K562 (cell line): ENCODE measurements at regions not wholly inside any gene's neighbourhood (a gene's known extent, or its start where the extent isn't known, plus 50 kb on each side); places are given as distances from the start of the nearest gene placed in this dataset.

Experiments
- ATAC-seq: fragments of 200-7000 bp; cut with Tn5 transposase; 3 replicates; pipeline ENCODE4 v1.9.1; 2020; ENCODE audit warnings: moderate library complexity
- BruUV-seq: library from RNA; stranded (reverse); fragments of 400-500 nt; replicated peaks from 2 replicates; lab custom pipeline; 2021; lab: Mats Ljungman, UMichigan
- CTCF ChIA-PET: fragments of 300-600 bp; formaldehyde crosslinking; extraction: SDS; loops from one replicate; lab custom pipeline; 2021; ENCODE audit warnings: low intra/inter-chr PET ratio; lab: Yijun Ruan, JAX
- POLR2A ChIA-PET: fragments of 300-600, 350-650 bp; sonication (Branson Sonifier 250); formaldehyde crosslinking; extraction: SDS; loops from one replicate; lab custom pipeline; 2021; ENCODE audit warnings: antibody characterized with exemption, inconsistent platforms; lab: Yijun Ruan, JAX
- DNase-seq, 4 experiments: peaks; one replicate each; pipeline versions ENCODE4 v3.0.0 to v3.0.0-alpha.2; 2011 to 2018; ENCODE audit warnings: low spot score in 3 of 4, mixed read lengths in 3 of 4; ENCODE audit errors: extremely low read depth in 1 of 4
- FAIRE-seq: peaks from 2 replicates; lab custom pipeline; 2011; peaks lifted over from hg19 to GRCh38; lab: Jason Lieb, UNC
- H2AFZ ChIP-seq: 2 replicates; pipeline ENCODE4 v1.6.0; 2011; ENCODE audit warnings: low read depth, low read length, control low read depth, inconsistent platforms
- H3K27ac ChIP-seq: fragments of 200-600 bp; 3 replicates; pipeline ENCODE4 v1.8.0; 2011; ENCODE audit warnings: low read depth, mild to moderate bottlenecking, control low read depth, inconsistent platforms, low read length, moderate library complexity, mixed read lengths; ENCODE audit errors: extremely low read depth
- H3K27me3 ChIP-seq, 2 experiments: fragments of 300-600 bp in 1 of 2; 2 replicates in 1 of 2; 3 replicates in 1 of 2; pipeline versions ENCODE4 v1.6.0 to v1.8.0; 2011; ENCODE audit warnings: inconsistent platforms in 2 of 2, low read length in 2 of 2, mild to moderate bottlenecking in 1 of 2, mixed read lengths in 1 of 2, moderate library complexity in 1 of 2; ENCODE audit not compliant: control insufficient read depth in 2 of 2, insufficient read depth in 2 of 2
- H3K36me3 ChIP-seq: fragments of 300-600 bp; 3 replicates; pipeline ENCODE4 v1.8.0; 2011; ENCODE audit warnings: mild to moderate bottlenecking, low read length, inconsistent platforms; ENCODE audit not compliant: control insufficient read depth, insufficient read depth
- H3K4me1 ChIP-seq, 2 experiments: fragments of 200-600 bp in 1 of 2; replicated peaks in 1 of 2; 2 replicates in 1 of 2; 3 replicates in 1 of 2; pipeline versions ENCODE4 v1.5.1 to v1.8.0; 2011; ENCODE audit warnings: inconsistent platforms in 2 of 2, low read length in 2 of 2, mild to moderate bottlenecking in 1 of 2, mixed read lengths in 1 of 2, moderate library complexity in 1 of 2; ENCODE audit not compliant: control insufficient read depth in 2 of 2, insufficient read depth in 2 of 2
- H3K4me2 ChIP-seq: 2 replicates; pipeline ENCODE4 v1.6.1; 2011; ENCODE audit warnings: low read length, control low read depth, inconsistent platforms, mixed read lengths; ENCODE audit not compliant: insufficient read depth
- H3K4me3 ChIP-seq: fragments of 200-600 bp; sonication (generic), shearing (Covaris generic); 2 replicates; pipeline ENCODE4 v1.5.1; 2016; ENCODE audit warnings: control low read depth, inconsistent platforms
- H3K79me2 ChIP-seq: fragments of 200-600 bp; 3 replicates; pipeline ENCODE4 v1.8.0; 2011; ENCODE audit warnings: low read length, inconsistent platforms; ENCODE audit not compliant: control insufficient read depth, insufficient read depth
- H3K9ac ChIP-seq, 2 experiments: 2 replicates each; pipeline versions ENCODE4 v1.6.0 to v1.6.1; 2011; ENCODE audit warnings: low read depth in 2 of 2, low read length in 2 of 2, control low read depth in 1 of 2, inconsistent platforms in 1 of 2, mild to moderate bottlenecking in 1 of 2, mixed read lengths in 1 of 2; ENCODE audit not compliant: insufficient read depth in 1 of 2
- H3K9me1 ChIP-seq: one replicate; pipeline ENCODE4 v1.6.0; 2011; ENCODE audit warnings: inconsistent platforms, mild to moderate bottlenecking, low read length, moderate library complexity; ENCODE audit not compliant: control insufficient read depth, insufficient read depth
- H3K9me3 ChIP-seq: replicated peaks from 2 replicates; pipeline ENCODE4 v1.5.1; 2011; ENCODE audit warnings: low read depth, low read length, inconsistent platforms; ENCODE audit not compliant: control insufficient read depth, insufficient read depth
- H4K20me1 ChIP-seq: replicated peaks from 2 replicates; pipeline ENCODE4 v1.6.1; 2011; ENCODE audit warnings: low read length, inconsistent platforms, mixed read lengths; ENCODE audit not compliant: control insufficient read depth, insufficient read depth
- NFE2 ChIP-seq: IDR thresholded peaks from 2 replicates; pipeline ENCODE4 v1.6.1; 2014; ENCODE audit warnings: antibody characterized with exemption, low read depth
- RCOR1 ChIP-seq, 2 experiments: IDR thresholded peaks; 2 replicates each; pipeline ENCODE4 v1.6.1; 2012; ENCODE audit warnings: low read depth in 2 of 2, low read length in 2 of 2, borderline replicate concordance in 1 of 2, improper control_type of control experiment in 1 of 2
- SAFB ChIP-seq: fragments of 200-400 bp; formaldehyde crosslinking; IDR thresholded peaks from 2 replicates; pipeline ENCODE4 v1.6.1; 2017; ENCODE audit warnings: low read depth, low read length, borderline replicate concordance
- SETDB1 ChIP-seq: IDR thresholded peaks from one replicate; pipeline ENCODE4 v1.6.1; 2012; ENCODE audit warnings: low read length, control low read depth, inconsistent platforms
- SMC3 ChIP-seq: conservative IDR thresholded peaks from 2 replicates; pipeline ENCODE4 v1.6.1; 2011; ENCODE audit warnings: low read depth, low read length, improper control_type of control experiment; ENCODE audit not compliant: insufficient read depth
- WGBS: fragments of 100-300 bp; shearing (Covaris generic); methylation state at CpG from one replicate; pipeline ENCODE4 v1.1.6; 2016; ENCODE audit warnings: low coverage, mixed read lengths; ENCODE audit not compliant: insufficient coverage; ENCODE audit errors: missing lambda C conversion rate; 5-methylcytosine and 5-hydroxymethylcytosine counted together
- in situ Hi-C: fragments of 300-500 bp; cut with MboI; formaldehyde crosslinking; loops from 4 replicates; pipeline ENCODE4 v1.15.0; 2018; ENCODE audit warnings: inconsistent platforms, mixed read lengths
- intact Hi-C: fragments of 100-400 bp; cut with micrococcal nuclease; formaldehyde crosslinking; loops from 2 replicates; pipeline ENCODE4 v1.14.2; 2022
- TF ChIP-seq, protein P1 (sequence below): sonication (generic); formaldehyde crosslinking; IDR thresholded peaks from 2 replicates; pipeline ENCODE4 v1.8.1; 2023; ENCODE audit warnings: missing genetic modification reagents, mild to moderate bottlenecking, borderline replicate concordance

DNA sequence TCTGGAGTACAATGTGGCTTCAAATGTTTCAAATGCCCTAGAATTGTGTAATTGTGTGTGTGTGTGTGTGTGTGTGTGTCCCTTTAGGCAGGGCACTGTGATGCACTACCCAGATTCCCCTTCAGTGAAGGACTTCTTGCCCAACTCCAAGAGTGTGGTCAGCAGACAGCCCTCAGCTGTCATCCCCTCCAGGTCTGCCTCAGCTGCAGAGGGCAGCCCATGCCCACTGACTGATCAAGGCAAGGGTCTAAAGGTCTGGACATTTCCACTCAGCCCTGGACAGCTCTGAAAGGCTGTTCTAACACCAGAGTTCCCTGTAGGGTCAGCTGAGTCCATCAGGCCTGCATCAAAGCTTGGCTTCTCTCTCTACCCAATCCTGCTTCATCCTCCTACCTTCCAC, 83.9 kb upstream of the USP9X start:
- ATAC-seq (no peak), FAIRE-seq (no peak), DNase-seq (no peak)
- CTCF ChIA-PET, result no interaction called here
- intact Hi-C loops, result no loop called here
- no TSS peak for BruUV-seq
- no peak overlapping the region for H2AFZ ChIP-seq
- no peak overlapping the region for H3K9ac ChIP-seq
- no peaks in the 10 kb centered on the region for H4K20me1 ChIP-seq
- H3K4me2 ChIP-seq, result no peak overlapping the region
- POLR2A ChIA-PET, result interaction anchor here (0.7 to 1.3 kb wide), 2 partner anchors 10 to 43 kb away, joined by 3 read pairs; no protein-coding TSS in a partner anchor
- in situ Hi-C loops, result no loop called here
- TF ChIP-seq RCOR1 (IDR thresholded peaks at IDR 0.05; ENCODE audit: borderline replicate concordance in 1 of 2, low read depth in 2 of 2, low read length in 2 of 2), result no peak
- no peak for TF ChIP-seq SETDB1
- H3K4me3 ChIP-seq, result no peak overlapping the region
- H3K4me1 ChIP-seq, result peaks cover 5 to 7% of the 10 kb centered on the region in 2 experiments; a peak in 3 of 5 replicates
- H3K27me3 ChIP-seq, result no peaks in the 10 kb centered on the region
- H3K9me3 ChIP-seq, result no peaks in the 10 kb centered on the region
- H3K27ac ChIP-seq, result no peak overlapping the region
- no peaks in the 10 kb centered on the region for H3K79me2 ChIP-seq
- H3K36me3 ChIP-seq, result no peaks in the 10 kb centered on the region
- no peaks in the 10 kb centered on the region for H3K9me1 ChIP-seq

DNA sequence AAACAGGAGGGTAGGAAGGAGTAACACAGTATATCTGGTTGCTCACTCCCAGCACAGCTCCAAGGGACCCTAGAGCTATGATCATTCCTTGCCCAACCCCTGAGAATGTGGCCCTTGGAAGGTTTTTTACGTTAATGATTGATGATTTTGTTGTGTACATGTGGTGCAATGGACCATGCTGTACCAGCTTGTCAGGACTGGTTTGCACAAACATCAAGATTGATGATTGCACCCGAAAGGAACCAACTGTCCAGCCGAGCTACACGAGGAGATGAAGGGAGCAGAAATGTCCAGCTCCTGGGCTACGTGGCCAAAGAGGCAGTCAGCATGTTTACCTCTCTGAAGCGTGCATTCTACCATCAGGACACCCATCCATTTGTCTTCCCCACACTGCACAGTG, 83.2 kb upstream of the USP9X start:
- CTCF ChIA-PET, result no interaction called here
- H3K9me1 ChIP-seq, result no peaks in the 10 kb centered on the region
- 33% methylated on average over 6 of the region's 6 CpGs for WGBS
- no peak overlapping the region for H3K4me2 ChIP-seq
- no peaks in the 10 kb centered on the region for H3K9me3 ChIP-seq
- H3K27me3 ChIP-seq, result no peaks in the 10 kb centered on the region
- no peak overlapping the region for H3K4me3 ChIP-seq
- no peak for FAIRE-seq
- POLR2A ChIA-PET, result interaction anchor here (1.3 kb wide), 1 partner anchor 10 kb away, joined by 3 read pairs; no protein-coding TSS in a partner anchor
- no TSS peak for BruUV-seq
- in situ Hi-C loops (no loop called here), intact Hi-C loops (no loop called here)
- no peak overlapping the region for H2AFZ ChIP-seq
- no peak overlapping the region for H3K27ac ChIP-seq
- no peaks in the 10 kb centered on the region for H4K20me1 ChIP-seq
- DNase-seq, result no peak
- ATAC-seq, result no peak
- peaks cover 4 to 5% of the 10 kb centered on the region in 2 experiments; a peak in 3 of 5 replicates for H3K4me1 ChIP-seq
- no peaks in the 10 kb centered on the region for H3K36me3 ChIP-seq
- no peak overlapping the region for H3K9ac ChIP-seq
- no peaks in the 10 kb centered on the region for H3K79me2 ChIP-seq
- TF ChIP-seq NFE2, result no peak
- TF ChIP-seq SAFB, result no peak
- TF ChIP-seq, protein P1, sequence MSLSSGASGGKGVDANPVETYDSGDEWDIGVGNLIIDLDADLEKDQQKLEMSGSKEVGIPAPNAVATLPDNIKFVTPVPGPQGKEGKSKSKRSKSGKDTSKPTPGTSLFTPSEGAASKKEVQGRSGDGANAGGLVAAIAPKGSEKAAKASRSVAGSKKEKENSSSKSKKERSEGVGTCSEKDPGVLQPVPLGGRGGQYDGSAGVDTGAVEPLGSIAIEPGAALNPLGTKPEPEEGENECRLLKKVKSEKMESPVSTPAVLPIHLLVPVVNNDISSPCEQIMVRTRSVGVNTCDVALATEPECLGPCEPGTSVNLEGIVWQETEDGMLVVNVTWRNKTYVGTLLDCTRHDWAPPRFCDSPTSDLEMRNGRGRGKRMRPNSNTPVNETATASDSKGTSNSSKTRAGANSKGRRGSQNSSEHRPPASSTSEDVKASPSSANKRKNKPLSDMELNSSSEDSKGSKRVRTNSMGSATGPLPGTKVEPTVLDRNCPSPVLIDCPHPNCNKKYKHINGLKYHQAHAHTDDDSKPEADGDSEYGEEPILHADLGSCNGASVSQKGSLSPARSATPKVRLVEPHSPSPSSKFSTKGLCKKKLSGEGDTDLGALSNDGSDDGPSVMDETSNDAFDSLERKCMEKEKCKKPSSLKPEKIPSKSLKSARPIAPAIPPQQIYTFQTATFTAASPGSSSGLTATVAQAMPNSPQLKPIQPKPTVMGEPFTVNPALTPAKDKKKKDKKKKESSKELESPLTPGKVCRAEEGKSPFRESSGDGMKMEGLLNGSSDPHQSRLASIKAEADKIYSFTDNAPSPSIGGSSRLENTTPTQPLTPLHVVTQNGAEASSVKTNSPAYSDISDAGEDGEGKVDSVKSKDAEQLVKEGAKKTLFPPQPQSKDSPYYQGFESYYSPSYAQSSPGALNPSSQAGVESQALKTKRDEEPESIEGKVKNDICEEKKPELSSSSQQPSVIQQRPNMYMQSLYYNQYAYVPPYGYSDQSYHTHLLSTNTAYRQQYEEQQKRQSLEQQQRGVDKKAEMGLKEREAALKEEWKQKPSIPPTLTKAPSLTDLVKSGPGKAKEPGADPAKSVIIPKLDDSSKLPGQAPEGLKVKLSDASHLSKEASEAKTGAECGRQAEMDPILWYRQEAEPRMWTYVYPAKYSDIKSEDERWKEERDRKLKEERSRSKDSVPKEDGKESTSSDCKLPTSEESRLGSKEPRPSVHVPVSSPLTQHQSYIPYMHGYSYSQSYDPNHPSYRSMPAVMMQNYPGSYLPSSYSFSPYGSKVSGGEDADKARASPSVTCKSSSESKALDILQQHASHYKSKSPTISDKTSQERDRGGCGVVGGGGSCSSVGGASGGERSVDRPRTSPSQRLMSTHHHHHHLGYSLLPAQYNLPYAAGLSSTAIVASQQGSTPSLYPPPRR (CRISPR knock-in tag), result no peak
- TF ChIP-seq SMC3, result no peak
